HG02973 (cell line): ENCODE measurements at regions not wholly inside any gene's neighbourhood (a gene's known extent, or its start where the extent isn't known, plus 50 kb on each side); places are given as distances from the start of the nearest gene placed in this dataset.
"Not testable (repeated sequence)": the region's sequence is repeated elsewhere in the genome, so short reads cannot be mapped to it uniquely, and the experiment has no call there.

ENCODE experiments used
- ATAC-seq: cut with Tn5 transposase; IDR thresholded peaks from one replicate; pipeline ENCODE4 v1.9.1; 2021; ENCODE audit warnings: moderate library complexity; ENCODE audit not compliant: unreplicated experiment

- ATAC-seq: no peak
These were observed 1753.0 kb downstream of the SLITRK1 start for GRCh38 chr13:82129281-82129680.

- ATAC-seq: no peak
These were observed 1763.7 kb downstream of the SLITRK1 start for GRCh38 chr13:82118589-82118988.

GRCh38 chr13:82116422-82116989 is 1765.8 kb downstream of the SLITRK1 start:
- ATAC-seq: no peak

GRCh38 chr13:82115391-82115790 is 1766.9 kb downstream of the SLITRK1 start:
- ATAC-seq: no peak

GRCh38 chr13:82096256-82096655 is 1755.3 kb upstream of the SPRY2 start:
- ATAC-seq: no peak

GRCh38 chr13:82092312-82092711 is 1751.4 kb upstream of the SPRY2 start:
- no peak for ATAC-seq

- ATAC-seq: no peak
These were observed 1747.9 kb upstream of the SPRY2 start for GRCh38 chr13:82088781-82089180.

GRCh38 chr13:82076496-82076895 is 1735.6 kb upstream of the SPRY2 start:
- no peak for ATAC-seq

GRCh38 chr13:82070416-82070815 is 1729.5 kb upstream of the SPRY2 start:
- ATAC-seq: no peak

GRCh38 chr13:82062772-82063171 is 1721.8 kb upstream of the SPRY2 start:
- ATAC-seq: no peak

GRCh38 chr13:82058364-82058763 is 1717.4 kb upstream of the SPRY2 start:
- no peak for ATAC-seq

- ATAC-seq: not testable (repeated sequence)
These were observed 1704.4 kb upstream of the SPRY2 start for GRCh38 chr13:82045316-82045715.

GRCh38 chr13:82036602-82037001 is 1695.7 kb upstream of the SPRY2 start:
- no peak for ATAC-seq

GRCh38 chr13:82011355-82011754 is 1670.4 kb upstream of the SPRY2 start:
- ATAC-seq: no peak

- ATAC-seq: no peak
These were observed 1669.9 kb upstream of the SPRY2 start for GRCh38 chr13:82010780-82011179.

GRCh38 chr13:82002710-82003109 is 1661.8 kb upstream of the SPRY2 start:
- no peak for ATAC-seq

- ATAC-seq: no peak
These were observed 1654.4 kb upstream of the SPRY2 start for GRCh38 chr13:81995316-81995715.

GRCh38 chr13:81990652-81991051 is 1649.7 kb upstream of the SPRY2 start:
- no peak for ATAC-seq

- no peak for ATAC-seq
These were observed 1647.6 kb upstream of the SPRY2 start for GRCh38 chr13:81988567-81988966.

- no peak for ATAC-seq
These were observed 1646.9 kb upstream of the SPRY2 start for GRCh38 chr13:81987677-81988357.

GRCh38 chr13:81987159-81987558 is 1646.2 kb upstream of the SPRY2 start:
- ATAC-seq: no peak

- no peak for ATAC-seq
These were observed 1645.4 kb upstream of the SPRY2 start for GRCh38 chr13:81986308-81986707.

- no peak for ATAC-seq
These were observed 1616.2 kb upstream of the SPRY2 start for GRCh38 chr13:81957121-81957520.
